Tibial nerve (tissue), 4 donors: ENCODE measurements at regions not wholly inside any gene's neighbourhood (a gene's known extent, or its start where the extent isn't known, plus 50 kb on each side); places are given as distances from the start of the nearest gene placed in this dataset.

ENCODE experiments used
- EP300 ChIP-seq, 2 donors: sonication (generic); formaldehyde crosslinking; IDR thresholded peaks; one replicate each; pipeline ENCODE4 v1.6.1; 2017; ENCODE audit warnings: antibody characterized with exemption in 2 of 2, mild to moderate bottlenecking in 1 of 2
- POLR2A ChIP-seq, 2 donors: fragments of 450-650 bp; IDR thresholded peaks; one replicate each; pipeline ENCODE4 v1.6.1; 2017; ENCODE audit warnings: antibody characterized with exemption in 2 of 2, mild to moderate bottlenecking in 2 of 2, moderate library complexity in 2 of 2
- TF ChIP-seq, protein P1 (sequence below), 5 experiments: fragments of 200-600 bp in 3 of 5; fragments of 450-650 bp in 2 of 5; sonication (generic) in 3 of 5; IDR thresholded peaks; one replicate each; pipeline ENCODE4 v1.5.1; 2016 to 2019; ENCODE audit warnings: antibody characterized with exemption in 5 of 5, mild to moderate bottlenecking in 3 of 5, moderate library complexity in 2 of 5

DNA sequence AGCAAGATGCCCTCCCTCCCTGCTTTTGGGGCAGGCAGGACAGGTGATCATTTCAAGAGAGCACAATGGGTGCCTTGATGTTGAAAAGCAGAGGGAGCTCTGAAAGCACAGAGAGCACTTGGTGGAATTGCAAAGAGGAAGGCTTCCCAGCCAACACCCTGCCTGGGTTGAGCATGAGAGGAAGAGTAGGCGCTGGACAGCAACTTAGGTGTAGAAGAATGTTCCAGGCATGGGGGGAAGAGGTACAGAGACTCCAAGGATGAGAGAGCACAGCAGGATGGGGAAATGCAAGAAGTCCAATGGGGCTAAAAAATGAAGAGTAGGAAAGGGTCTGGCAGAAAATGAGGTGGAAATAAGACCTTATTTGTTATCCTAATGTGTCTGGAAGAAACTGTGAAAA lies 144.8 kb downstream of the TRIM36 start:
- TF ChIP-seq EP300 (IDR thresholded peaks at IDR 0.05) (no peak), POLR2A (IDR thresholded peaks at IDR 0.05) (no peak)
- TF ChIP-seq, protein P1, sequence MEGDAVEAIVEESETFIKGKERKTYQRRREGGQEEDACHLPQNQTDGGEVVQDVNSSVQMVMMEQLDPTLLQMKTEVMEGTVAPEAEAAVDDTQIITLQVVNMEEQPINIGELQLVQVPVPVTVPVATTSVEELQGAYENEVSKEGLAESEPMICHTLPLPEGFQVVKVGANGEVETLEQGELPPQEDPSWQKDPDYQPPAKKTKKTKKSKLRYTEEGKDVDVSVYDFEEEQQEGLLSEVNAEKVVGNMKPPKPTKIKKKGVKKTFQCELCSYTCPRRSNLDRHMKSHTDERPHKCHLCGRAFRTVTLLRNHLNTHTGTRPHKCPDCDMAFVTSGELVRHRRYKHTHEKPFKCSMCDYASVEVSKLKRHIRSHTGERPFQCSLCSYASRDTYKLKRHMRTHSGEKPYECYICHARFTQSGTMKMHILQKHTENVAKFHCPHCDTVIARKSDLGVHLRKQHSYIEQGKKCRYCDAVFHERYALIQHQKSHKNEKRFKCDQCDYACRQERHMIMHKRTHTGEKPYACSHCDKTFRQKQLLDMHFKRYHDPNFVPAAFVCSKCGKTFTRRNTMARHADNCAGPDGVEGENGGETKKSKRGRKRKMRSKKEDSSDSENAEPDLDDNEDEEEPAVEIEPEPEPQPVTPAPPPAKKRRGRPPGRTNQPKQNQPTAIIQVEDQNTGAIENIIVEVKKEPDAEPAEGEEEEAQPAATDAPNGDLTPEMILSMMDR (IDR thresholded peaks at IDR 0.05): no peak
